Smooth muscle cell (in vitro differentiated cells): ENCODE measurements at regions not wholly inside any gene's neighbourhood (a gene's known extent, or its start where the extent isn't known, plus 50 kb on each side); places are given as distances from the start of the nearest gene placed in this dataset.

Experiments
- DNase-seq: peaks from one replicate; lab custom pipeline; 2025; ENCODE audit not compliant: unreplicated experiment; lab: John Stamatoyannopoulos, UW
- H2AFZ ChIP-seq: fragments of 200-600 bp; sonication (generic); 2 replicates; pipeline ENCODE4 v1.6.0; 2016; ENCODE audit warnings: antibody characterized with exemption, low read depth, mild to moderate bottlenecking
- H3F3A ChIP-seq: fragments of 200-600 bp; sonication (generic); 2 replicates; pipeline ENCODE4 v1.6.0; 2017; ENCODE audit warnings: antibody characterized with exemption, low read depth
- H3K27ac ChIP-seq: fragments of 200-600 bp; sonication (generic); 2 replicates; pipeline ENCODE4 v1.5.1; 2016; ENCODE audit warnings: low read depth, mild to moderate bottlenecking
- H3K27me3 ChIP-seq: fragments of 200-600 bp; sonication (generic); 2 replicates; pipeline ENCODE4 v1.6.1; 2016; ENCODE audit warnings: low read depth, mild to moderate bottlenecking
- H3K36me3 ChIP-seq: fragments of 200-600 bp; sonication (generic); 2 replicates; pipeline ENCODE4 v1.5.1; 2016; ENCODE audit warnings: low read depth
- H3K4me1 ChIP-seq: fragments of 200-600 bp; sonication (generic); 2 replicates; pipeline ENCODE4 v1.5.1; 2016; ENCODE audit warnings: low read depth
- H3K4me2 ChIP-seq: fragments of 200-600 bp; sonication (generic); 2 replicates; pipeline ENCODE4 v1.6.0; 2016; ENCODE audit warnings: mild to moderate bottlenecking
- H3K4me3 ChIP-seq: fragments of 200-600 bp; sonication (generic); 2 replicates; pipeline ENCODE4 v1.5.1; 2016; ENCODE audit warnings: mild to moderate bottlenecking
- H3K79me2 ChIP-seq: fragments of 200-600 bp; sonication (generic); 2 replicates; pipeline ENCODE4 v1.6.0; 2016; ENCODE audit warnings: low read depth, mild to moderate bottlenecking
- H3K9ac ChIP-seq: fragments of 200-600 bp; sonication (generic); 2 replicates; pipeline ENCODE4 v1.6.0; 2016; ENCODE audit warnings: low read depth
- H3K9me3 ChIP-seq: fragments of 200-600 bp; sonication (generic); replicated peaks from 2 replicates; pipeline ENCODE4 v1.5.1; 2016; ENCODE audit warnings: low read depth
- H4K20me1 ChIP-seq: fragments of 200-600 bp; sonication (generic); 2 replicates; pipeline ENCODE4 v1.6.0; 2016; ENCODE audit warnings: low read depth
- WGBS: methylation state at CpG from one replicate; pipeline ENCODE4 v1.1.7; 2016; ENCODE audit warnings: low lambda C conversion rate; 5-methylcytosine and 5-hydroxymethylcytosine counted together
- TF ChIP-seq, protein P1 (sequence below): fragments of 200-600 bp; sonication (generic); IDR thresholded peaks from 2 replicates; pipeline ENCODE4 v1.5.1; 2017; ENCODE audit warnings: borderline replicate concordance, mild to moderate bottlenecking, antibody characterized with exemption; ENCODE audit not compliant: insufficient read depth, poor library complexity, severe bottlenecking

DNA sequence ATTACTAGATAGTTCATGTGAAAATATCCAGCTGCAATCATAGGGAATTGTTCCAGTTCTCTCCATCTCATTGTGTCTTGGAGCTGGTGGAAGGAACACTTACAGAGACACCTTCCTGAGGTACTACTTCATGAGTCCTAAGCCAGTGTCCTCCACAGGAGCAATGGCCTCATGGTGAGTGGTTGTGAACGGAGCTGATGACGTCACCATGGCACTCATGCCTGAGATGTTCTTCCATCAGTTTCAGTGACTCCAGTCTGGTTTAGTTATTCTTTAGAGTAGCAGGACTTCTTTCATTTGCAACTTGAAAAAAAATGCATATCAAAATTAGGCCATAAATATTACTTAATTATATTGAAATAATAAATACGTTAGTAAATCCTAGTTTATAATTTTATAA is 418.6 kb downstream of the ZNF521 start:
- no peak for DNase-seq
- H3F3A ChIP-seq = no peaks in the 10 kb centered on the region
- no peaks in the 10 kb centered on the region for H3K79me2 ChIP-seq
- no peaks in the 10 kb centered on the region for H4K20me1 ChIP-seq
- no peaks in the 10 kb centered on the region for H3K9me3 ChIP-seq
- H3K27ac ChIP-seq = no peak overlapping the region
- H3K36me3 ChIP-seq = no peaks in the 10 kb centered on the region
- no peak overlapping the region for H2AFZ ChIP-seq
- H3K4me3 ChIP-seq = no peak overlapping the region
- 96% methylated on average over 3 of the region's 3 CpGs for WGBS
- peaks cover 11% of the 10 kb centered on the region for H3K4me1 ChIP-seq
- H3K27me3 ChIP-seq = no peaks in the 10 kb centered on the region
- no peak overlapping the region for H3K4me2 ChIP-seq
- TF ChIP-seq, protein P1, sequence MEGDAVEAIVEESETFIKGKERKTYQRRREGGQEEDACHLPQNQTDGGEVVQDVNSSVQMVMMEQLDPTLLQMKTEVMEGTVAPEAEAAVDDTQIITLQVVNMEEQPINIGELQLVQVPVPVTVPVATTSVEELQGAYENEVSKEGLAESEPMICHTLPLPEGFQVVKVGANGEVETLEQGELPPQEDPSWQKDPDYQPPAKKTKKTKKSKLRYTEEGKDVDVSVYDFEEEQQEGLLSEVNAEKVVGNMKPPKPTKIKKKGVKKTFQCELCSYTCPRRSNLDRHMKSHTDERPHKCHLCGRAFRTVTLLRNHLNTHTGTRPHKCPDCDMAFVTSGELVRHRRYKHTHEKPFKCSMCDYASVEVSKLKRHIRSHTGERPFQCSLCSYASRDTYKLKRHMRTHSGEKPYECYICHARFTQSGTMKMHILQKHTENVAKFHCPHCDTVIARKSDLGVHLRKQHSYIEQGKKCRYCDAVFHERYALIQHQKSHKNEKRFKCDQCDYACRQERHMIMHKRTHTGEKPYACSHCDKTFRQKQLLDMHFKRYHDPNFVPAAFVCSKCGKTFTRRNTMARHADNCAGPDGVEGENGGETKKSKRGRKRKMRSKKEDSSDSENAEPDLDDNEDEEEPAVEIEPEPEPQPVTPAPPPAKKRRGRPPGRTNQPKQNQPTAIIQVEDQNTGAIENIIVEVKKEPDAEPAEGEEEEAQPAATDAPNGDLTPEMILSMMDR = no peak
- H3K9ac ChIP-seq = no peak overlapping the region

- Histone ChIP-seq H3K4me3 (no peak overlapping the region), H3K27ac (no peak overlapping the region), H2AFZ (no peak overlapping the region), H4K20me1 (no peaks in the 10 kb centered on the region), H3K36me3 (no peaks in the 10 kb centered on the region), H3K9ac (no peak overlapping the region), H3K9me3 (no peaks in the 10 kb centered on the region), H3K27me3 (no peaks in the 10 kb centered on the region), H3F3A (no peaks in the 10 kb centered on the region), H3K4me1 (peaks cover 11% of the 10 kb centered on the region), H3K79me2 (no peaks in the 10 kb centered on the region), H3K4me2 (no peak overlapping the region)
- TF ChIP-seq, protein P1 = no peak
- WGBS = 92% methylated on average over 7 of the region's 7 CpGs
- no peak for DNase-seq
Measured at GRCh38 chr18:24934258-24934932, 417.6 kb downstream of the ZNF521 start.

GRCh38 chr18:24935008-24935407 is 417.0 kb downstream of the ZNF521 start:
- TF ChIP-seq, protein P1 = no peak
- H2AFZ ChIP-seq = no peak overlapping the region
- H3K27ac ChIP-seq = no peak overlapping the region
- 91% methylated on average over 4 of the region's 4 CpGs for WGBS
- H3K9ac ChIP-seq = no peak overlapping the region
- no peaks in the 10 kb centered on the region for H3K36me3 ChIP-seq
- H3K4me2 ChIP-seq = no peak overlapping the region
- H3K4me1 ChIP-seq = peaks cover 11% of the 10 kb centered on the region
- no peaks in the 10 kb centered on the region for H4K20me1 ChIP-seq
- no peaks in the 10 kb centered on the region for H3K9me3 ChIP-seq
- H3K79me2 ChIP-seq = no peaks in the 10 kb centered on the region
- H3F3A ChIP-seq = no peaks in the 10 kb centered on the region
- no peak for DNase-seq
- no peak overlapping the region for H3K4me3 ChIP-seq
- H3K27me3 ChIP-seq = no peaks in the 10 kb centered on the region

DNA sequence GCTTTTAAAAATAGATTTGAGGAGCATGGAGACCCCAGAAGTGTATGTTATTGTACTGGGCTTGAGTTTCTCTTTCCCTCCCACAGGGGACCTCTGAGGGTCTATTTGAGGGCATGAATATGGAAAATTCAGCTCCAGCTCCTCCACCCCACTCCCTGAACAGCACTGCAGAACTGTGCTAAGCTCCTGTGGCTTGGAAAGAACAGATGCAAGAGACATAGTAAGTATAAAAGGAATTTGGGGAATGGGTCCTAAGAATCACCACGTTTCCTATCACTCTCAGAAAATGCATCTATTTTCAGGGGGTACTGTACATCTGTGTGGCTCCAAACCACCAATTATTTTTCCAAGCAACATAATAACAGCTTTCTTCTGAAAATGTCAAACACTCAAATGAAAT is 416.1 kb downstream of the ZNF521 start:
- no peak for DNase-seq
- TF ChIP-seq, protein P1 = no peak
- Histone ChIP-seq H3K9me3 (no peaks in the 10 kb centered on the region), H2AFZ (no peak overlapping the region), H3K4me3 (no peak overlapping the region), H3K27me3 (no peaks in the 10 kb centered on the region), H4K20me1 (no peaks in the 10 kb centered on the region), H3F3A (no peaks in the 10 kb centered on the region), H3K4me1 (peaks cover 7% of the 10 kb centered on the region), H3K36me3 (no peaks in the 10 kb centered on the region), H3K27ac (no peak overlapping the region), H3K79me2 (no peaks in the 10 kb centered on the region), H3K4me2 (no peak overlapping the region), H3K9ac (no peak overlapping the region)
- 36% methylated on average over 1 of the region's 1 CpG for WGBS
